ENCODE measurements at regions not wholly inside any gene's neighbourhood (a gene's known extent, or its start where the extent isn't known, plus 50 kb on each side); places are given as distances from the start of the nearest gene placed in this dataset.

DNA sequence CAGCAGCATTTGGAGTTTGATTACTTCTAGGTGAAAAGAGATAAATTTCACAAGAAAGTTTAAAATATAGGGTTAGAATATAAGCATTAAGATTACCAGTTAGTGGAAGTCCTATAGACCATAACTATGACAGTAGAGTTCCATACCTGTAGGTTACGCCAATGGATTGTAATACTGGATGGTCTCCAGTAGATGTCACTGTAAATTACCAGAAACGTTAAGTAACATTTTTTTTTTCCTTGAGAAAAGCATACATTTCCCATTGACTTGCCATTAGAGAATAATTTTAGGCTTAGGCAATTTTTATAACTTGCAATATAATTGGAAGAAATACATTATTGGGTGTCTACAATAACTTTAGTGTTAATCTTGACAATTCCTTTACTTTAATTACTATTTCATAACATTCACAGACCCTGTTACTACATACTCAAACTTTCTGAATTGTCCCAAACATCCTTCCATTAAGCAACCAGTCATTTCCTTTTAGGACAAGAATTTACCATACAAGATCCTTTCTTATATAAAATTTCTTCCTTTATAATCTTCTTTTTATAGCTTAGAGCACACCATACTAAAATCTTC lies 304.1 kb upstream of the TECRL start:
- TF ChIP-seq, protein P1, sequence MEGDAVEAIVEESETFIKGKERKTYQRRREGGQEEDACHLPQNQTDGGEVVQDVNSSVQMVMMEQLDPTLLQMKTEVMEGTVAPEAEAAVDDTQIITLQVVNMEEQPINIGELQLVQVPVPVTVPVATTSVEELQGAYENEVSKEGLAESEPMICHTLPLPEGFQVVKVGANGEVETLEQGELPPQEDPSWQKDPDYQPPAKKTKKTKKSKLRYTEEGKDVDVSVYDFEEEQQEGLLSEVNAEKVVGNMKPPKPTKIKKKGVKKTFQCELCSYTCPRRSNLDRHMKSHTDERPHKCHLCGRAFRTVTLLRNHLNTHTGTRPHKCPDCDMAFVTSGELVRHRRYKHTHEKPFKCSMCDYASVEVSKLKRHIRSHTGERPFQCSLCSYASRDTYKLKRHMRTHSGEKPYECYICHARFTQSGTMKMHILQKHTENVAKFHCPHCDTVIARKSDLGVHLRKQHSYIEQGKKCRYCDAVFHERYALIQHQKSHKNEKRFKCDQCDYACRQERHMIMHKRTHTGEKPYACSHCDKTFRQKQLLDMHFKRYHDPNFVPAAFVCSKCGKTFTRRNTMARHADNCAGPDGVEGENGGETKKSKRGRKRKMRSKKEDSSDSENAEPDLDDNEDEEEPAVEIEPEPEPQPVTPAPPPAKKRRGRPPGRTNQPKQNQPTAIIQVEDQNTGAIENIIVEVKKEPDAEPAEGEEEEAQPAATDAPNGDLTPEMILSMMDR (IDR thresholded peaks at IDR 0.05), result peak; percentile 72
- no peak for TF ChIP-seq EZH2 (IDR thresholded peaks at IDR 0.05; ENCODE audit: borderline replicate concordance, insufficient read depth, low read depth, low read length, poor library complexity, severe bottlenecking)

All from B cell (primary cell).